Activated T-cell treated with anti-CD3 and anti-CD28 coated beads for 1 hour (primary cell): ENCODE measurements at regions not wholly inside any gene's neighbourhood (a gene's known extent, or its start where the extent isn't known, plus 50 kb on each side); places are given as distances from the start of the nearest gene placed in this dataset.
"Not testable (repeated sequence)": the region's sequence is repeated elsewhere in the genome, so short reads cannot be mapped to it uniquely, and the experiment has no call there.

Source experiments
- DNase-seq: peaks from one replicate; pipeline ENCODE4 v3.0.0-alpha.2; 2020; ENCODE audit warnings: low read depth

DNA sequence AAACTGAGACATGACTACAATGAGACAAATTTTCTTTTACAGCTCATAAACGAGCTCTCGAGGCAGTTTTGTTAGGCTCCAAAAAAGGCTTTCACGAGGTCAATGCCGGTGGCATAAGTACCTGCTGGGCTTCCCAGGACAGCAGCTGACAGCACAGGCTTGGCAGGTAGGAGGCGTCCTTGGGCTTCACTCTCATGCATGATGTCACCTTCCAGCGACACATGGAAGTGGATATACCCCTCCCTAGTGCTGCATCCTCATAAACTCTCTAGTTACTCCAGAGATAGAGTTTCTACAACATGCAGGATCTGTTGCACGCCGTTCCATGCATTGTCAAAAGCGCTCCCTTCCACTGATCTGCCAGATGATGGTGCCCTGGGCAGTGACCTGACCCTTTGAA, 112.5 kb upstream of the PAXBP1 start:
- DNase-seq = no peak

GRCh38 chr21:32886339-32886738, 114.8 kb upstream of the PAXBP1 start:
- no peak for DNase-seq

DNA sequence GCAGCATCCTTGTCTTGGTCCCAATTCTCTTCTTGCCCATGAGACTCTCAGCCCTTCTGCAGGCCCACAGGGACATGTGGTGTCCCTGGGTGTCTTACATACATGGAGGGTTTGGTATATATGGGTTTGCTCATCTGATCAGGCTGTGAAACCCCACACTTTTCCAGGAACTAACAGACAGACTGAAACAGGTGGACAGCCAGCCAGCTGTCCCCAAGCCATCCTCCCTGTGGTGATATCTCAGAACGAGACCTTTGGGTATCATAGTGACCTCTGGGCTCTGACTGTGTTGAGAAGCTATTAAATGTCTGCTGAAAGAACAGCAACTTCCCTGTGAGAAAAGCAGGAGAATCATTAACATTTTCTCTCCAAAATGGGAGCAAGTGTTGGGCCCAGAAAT, 115.5 kb upstream of the PAXBP1 start:
- DNase-seq = no peak

GRCh38 chr21:32888971-32889370, 117.4 kb upstream of the PAXBP1 start:
- no peak for DNase-seq

GRCh38 chr21:32889596-32889995, 118.0 kb upstream of the PAXBP1 start:
- DNase-seq = no peak

GRCh38 chr21:32894321-32894720, 122.8 kb upstream of the PAXBP1 start:
- no peak for DNase-seq

DNA sequence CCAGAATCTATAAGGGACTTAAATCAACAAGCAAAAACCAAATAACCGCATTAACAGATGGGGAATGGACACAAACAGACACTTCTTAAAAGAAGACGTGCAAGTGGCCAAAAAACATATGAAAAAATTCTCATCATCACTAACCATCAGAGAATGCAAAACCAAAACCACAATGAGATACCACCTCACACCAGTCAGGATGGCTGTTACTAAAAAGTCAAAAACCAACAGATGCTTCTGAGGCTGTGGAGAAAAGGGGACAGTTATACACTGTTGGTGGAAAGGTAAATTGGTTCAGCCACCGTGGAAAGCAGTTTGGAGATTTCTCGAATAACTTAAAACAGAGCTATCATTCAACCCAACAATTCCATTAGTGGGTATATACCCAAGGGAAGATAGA, 124.9 kb upstream of the OLIG2 start:
- DNase-seq = no peak

DNA sequence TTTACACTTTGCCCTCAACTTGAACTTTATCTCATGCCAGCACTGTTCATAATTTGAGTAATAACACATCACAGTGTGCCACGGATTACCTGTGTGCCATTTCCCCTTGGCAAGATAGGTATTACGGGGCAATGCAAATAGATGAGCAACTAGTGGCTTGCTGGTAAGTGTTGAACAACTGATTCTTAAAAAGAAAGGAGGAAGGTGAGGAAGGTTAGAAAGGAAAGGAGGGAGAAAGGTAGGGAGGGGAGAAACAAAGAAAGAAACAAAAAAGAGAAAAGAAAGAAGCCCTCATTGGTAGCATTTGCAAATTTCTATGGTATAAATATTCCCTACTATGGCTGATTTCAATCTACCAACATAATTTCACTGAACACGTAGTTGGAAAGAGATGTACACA, 118.2 kb upstream of the OLIG2 start:
- DNase-seq = no peak

GRCh38 chr21:32908534-32908933, 117.2 kb upstream of the OLIG2 start:
- no peak for DNase-seq

GRCh38 chr21:32909393-32909792, 116.3 kb upstream of the OLIG2 start:
- no peak for DNase-seq

- no peak for DNase-seq
Measured at GRCh38 chr21:32914424-32915039, 111.2 kb upstream of the OLIG2 start.

DNA sequence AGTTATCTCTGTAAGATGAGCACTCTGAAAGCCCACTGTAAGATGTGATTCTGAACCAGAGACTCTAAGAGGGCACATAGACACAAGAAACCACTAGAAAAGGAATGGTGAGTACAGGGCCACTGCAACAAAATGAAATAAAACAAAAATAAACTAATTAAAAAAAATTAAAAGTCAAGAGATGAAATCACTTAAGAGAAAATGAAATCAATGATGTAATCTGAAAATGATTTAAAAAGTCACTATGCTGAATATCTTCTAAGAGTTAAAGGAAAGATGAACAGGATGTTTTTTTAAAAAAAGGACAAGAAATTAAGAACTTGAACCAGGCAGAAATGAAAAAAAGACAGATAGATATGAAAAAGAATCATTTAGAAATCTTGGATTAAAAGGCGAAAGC, 110.6 kb upstream of the OLIG2 start:
- DNase-seq = no peak

- no peak for DNase-seq
Measured at GRCh38 chr21:32916088-32916487, 109.6 kb upstream of the OLIG2 start.

DNA sequence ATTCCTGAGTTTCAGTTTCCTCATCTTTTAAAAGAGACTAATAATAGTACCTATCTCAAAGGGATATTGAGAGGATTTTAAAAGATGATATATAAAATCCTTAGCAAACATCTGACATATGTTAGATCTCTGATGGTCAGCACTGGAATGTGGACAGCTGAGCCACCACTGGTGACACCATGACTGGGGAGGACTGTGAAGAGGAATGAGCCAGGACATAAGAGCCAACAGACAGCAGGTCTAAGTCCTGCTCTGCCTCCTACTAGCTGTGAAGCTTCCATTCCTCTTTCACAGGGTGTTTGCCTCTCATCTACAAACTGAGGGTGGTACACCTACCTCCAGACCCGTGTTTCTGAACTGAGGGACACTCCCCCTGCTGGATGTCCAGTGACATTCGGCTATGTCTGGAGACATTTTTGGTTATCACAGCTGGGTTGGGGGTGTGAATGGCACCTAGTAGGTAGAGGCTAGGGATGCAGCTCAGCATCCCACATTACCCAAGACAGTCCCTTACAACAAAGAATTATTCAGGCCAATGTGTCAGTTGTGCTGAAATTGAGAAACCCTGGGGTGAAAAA, 109.1 kb upstream of the OLIG2 start:
- no peak for DNase-seq

- no peak for DNase-seq
Measured at GRCh38 chr21:32917362-32918135, 108.2 kb upstream of the OLIG2 start.

GRCh38 chr21:32918478-32919120, 107.1 kb upstream of the OLIG2 start:
- DNase-seq = no peak

GRCh38 chr21:32920474-32920873, 105.3 kb upstream of the OLIG2 start:
- DNase-seq = no peak

GRCh38 chr21:32921632-32922230, 104.0 kb upstream of the OLIG2 start:
- DNase-seq = peak; percentile 37

DNA sequence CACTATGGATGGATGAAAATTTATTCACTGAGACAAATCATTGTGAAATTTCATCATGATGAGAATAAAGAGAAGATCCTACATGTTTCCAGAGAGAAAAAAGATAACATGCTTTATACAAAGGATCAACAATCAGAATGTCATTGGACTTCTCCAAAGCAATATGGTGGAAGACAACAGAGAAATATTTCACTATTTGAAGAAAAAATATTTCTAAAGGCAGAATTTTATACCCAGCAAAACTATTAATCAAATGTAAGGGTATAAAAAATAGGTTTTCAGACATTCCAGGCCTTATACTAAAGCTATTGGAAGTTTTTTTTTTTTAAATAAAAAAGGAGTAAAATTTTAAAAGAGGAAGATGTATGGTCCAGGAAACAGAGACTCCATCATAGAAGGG, 100.6 kb upstream of the OLIG2 start:
- DNase-seq = no peak

- DNase-seq = no peak
Measured at GRCh38 chr21:32929633-32930038, 96.1 kb upstream of the OLIG2 start.

DNA sequence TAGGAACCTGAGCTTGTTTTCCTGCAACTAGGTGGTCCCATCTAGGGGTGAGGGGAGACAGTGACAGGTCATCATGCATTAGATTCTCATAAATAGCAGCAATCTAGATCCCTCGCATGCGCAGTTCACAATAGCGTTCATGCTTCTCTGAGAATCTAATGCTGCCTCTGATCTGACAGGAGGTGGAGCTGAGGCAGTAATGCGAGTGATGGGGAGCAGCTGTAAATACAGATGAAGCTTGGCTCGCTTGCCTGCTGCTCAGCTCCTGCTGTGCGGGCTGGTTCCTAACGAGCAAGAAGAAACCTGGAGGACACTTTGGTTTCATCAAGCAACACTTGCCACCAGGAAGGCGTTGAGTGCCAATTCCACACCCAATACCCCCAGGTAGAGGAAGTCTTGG, 95.1 kb upstream of the OLIG2 start:
- no peak for DNase-seq

GRCh38 chr21:32934068-32934467, 91.7 kb upstream of the OLIG2 start:
- DNase-seq = not testable (repeated sequence)

DNA sequence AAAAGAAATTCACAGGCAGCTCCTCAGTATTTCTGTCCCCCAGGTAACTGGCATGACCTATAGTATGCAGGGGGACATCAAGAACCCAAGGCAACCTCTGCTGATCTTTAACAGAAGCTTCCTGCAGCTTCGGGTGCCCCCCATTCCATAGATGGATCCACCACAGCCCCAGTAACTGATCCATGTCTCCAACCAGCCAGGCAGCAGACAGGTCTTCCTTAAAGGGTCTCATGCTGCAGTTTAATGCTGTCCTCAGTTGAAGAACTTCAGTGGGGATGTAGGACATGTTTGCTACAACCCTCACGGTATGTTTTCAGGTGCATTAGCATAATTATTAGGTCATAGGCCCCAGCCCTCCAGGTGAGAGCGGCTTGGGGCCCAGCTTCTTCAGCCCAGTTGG, 90.9 kb upstream of the OLIG2 start:
- no peak for DNase-seq
